Liver (tissue), 8 donors: ENCODE measurements at regions not wholly inside any gene's neighbourhood (a gene's known extent, or its start where the extent isn't known, plus 50 kb on each side); places are given as distances from the start of the nearest gene placed in this dataset.

Experiments
- DNase-seq: peaks from one replicate; pipeline ENCODE4 v3.0.0-alpha.2; 2017; ENCODE audit warnings: low spot score
- H3K27ac ChIP-seq, 2 donors: one replicate each; pipeline ENCODE4 v1.7.0; 2013; ENCODE audit warnings: inconsistent platforms in 2 of 2, low read length in 2 of 2, control low read depth in 1 of 2, low read depth in 1 of 2, mild to moderate bottlenecking in 1 of 2
- H3K27me3 ChIP-seq, 4 donors: one replicate each; pipeline versions ENCODE4 v1.6.1 to v1.7.0; 2013; ENCODE audit warnings: low read length in 3 of 4, inconsistent platforms in 1 of 4, mild to moderate bottlenecking in 1 of 4, moderate library complexity in 1 of 4; ENCODE audit not compliant: control insufficient read depth in 4 of 4, insufficient read depth in 4 of 4
- H3K36me3 ChIP-seq, 4 donors: one replicate each; pipeline versions ENCODE4 v1.6.1 to v1.7.0; 2013; ENCODE audit warnings: low read length in 3 of 4, mild to moderate bottlenecking in 3 of 4, low read depth in 1 of 4, moderate library complexity in 1 of 4; ENCODE audit not compliant: control insufficient read depth in 4 of 4, insufficient read depth in 3 of 4
- H3K4me1 ChIP-seq, 4 donors: one replicate each; pipeline versions ENCODE4 v1.6.1 to v1.7.0; 2013; ENCODE audit warnings: low read length in 3 of 4, mild to moderate bottlenecking in 3 of 4, moderate library complexity in 1 of 4; ENCODE audit not compliant: control insufficient read depth in 4 of 4, insufficient read depth in 4 of 4
- H3K4me3 ChIP-seq, 3 donors: one replicate each; pipeline versions ENCODE4 v1.6.1 to v1.7.0; 2013; ENCODE audit warnings: low read length in 3 of 3, control low read depth in 1 of 3, low read depth in 1 of 3, mild to moderate bottlenecking in 1 of 3
- H3K9ac ChIP-seq, 2 donors: one replicate each; pipeline ENCODE4 v1.7.0; 2013; ENCODE audit warnings: low read length in 2 of 2, mild to moderate bottlenecking in 2 of 2, moderate library complexity in 2 of 2, control low read depth in 1 of 2, low read depth in 1 of 2
- H3K9me3 ChIP-seq, 4 donors: one replicate each; pipeline versions ENCODE4 v1.6.1 to v1.7.0; 2013; ENCODE audit warnings: low read length in 3 of 4; ENCODE audit not compliant: control insufficient read depth in 4 of 4
- ATF3 ChIP-seq: IDR thresholded peaks from 2 replicates; pipeline ENCODE4 v1.6.1; 2016; ENCODE audit warnings: antibody characterized with exemption
- CTCF ChIP-seq: fragments of 150-350 bp; IDR thresholded peaks from 2 replicates; pipeline ENCODE4 v1.5.1; 2017; ENCODE audit warnings: improper control_type of control experiment, low read depth, low read length; ENCODE audit not compliant: missing input control
- EGR1 ChIP-seq, 2 donors: IDR thresholded peaks; 2 replicates each; pipeline ENCODE4 v1.6.1; 2016 to 2018; ENCODE audit warnings: antibody characterized with exemption in 2 of 2, low read depth in 2 of 2
- FOXA2 ChIP-seq: IDR thresholded peaks from 2 replicates; pipeline ENCODE4 v1.6.1; 2016; ENCODE audit warnings: antibody characterized with exemption
- HNF4A ChIP-seq, 2 donors: conservative IDR thresholded peaks; 2 replicates each; pipeline ENCODE4 v1.6.1; 2016; ENCODE audit warnings: antibody characterized with exemption in 2 of 2, mild to moderate bottlenecking in 2 of 2
- HNF4G ChIP-seq: IDR thresholded peaks from 2 replicates; pipeline ENCODE4 v1.6.1; 2016; ENCODE audit warnings: antibody characterized with exemption
- JUND ChIP-seq, 2 donors: IDR thresholded peaks; 2 replicates each; pipeline ENCODE4 v1.6.1; 2016; ENCODE audit warnings: antibody characterized with exemption in 2 of 2
- MAX ChIP-seq: IDR thresholded peaks from 2 replicates; pipeline ENCODE4 v1.6.1; 2016; ENCODE audit warnings: antibody characterized with exemption
- NR2F2 ChIP-seq: IDR thresholded peaks from 2 replicates; pipeline ENCODE4 v1.6.1; 2016; ENCODE audit warnings: antibody characterized with exemption
- RAD21 ChIP-seq, 2 donors: IDR thresholded peaks; 2 replicates each; pipeline ENCODE4 v1.6.1; 2016; ENCODE audit warnings: antibody characterized with exemption in 2 of 2, mild to moderate bottlenecking in 2 of 2
- REST ChIP-seq: IDR thresholded peaks from 2 replicates; pipeline ENCODE4 v1.6.1; 2016; ENCODE audit warnings: antibody characterized with exemption, mild to moderate bottlenecking
- RXRA ChIP-seq, 2 donors: IDR thresholded peaks; 2 replicates each; pipeline ENCODE4 v1.6.1; 2017 to 2018; ENCODE audit warnings: antibody characterized with exemption in 2 of 2, mild to moderate bottlenecking in 1 of 2
- SP1 ChIP-seq: IDR thresholded peaks from 2 replicates; pipeline ENCODE4 v1.6.1; 2018; ENCODE audit warnings: antibody characterized with exemption, mild to moderate bottlenecking
- TAF1 ChIP-seq: conservative IDR thresholded peaks from 2 replicates; pipeline ENCODE4 v1.6.1; 2016; ENCODE audit warnings: antibody characterized with exemption, mild to moderate bottlenecking
- YY1 ChIP-seq: IDR thresholded peaks from 2 replicates; pipeline ENCODE4 v1.6.1; 2016; ENCODE audit warnings: antibody characterized with exemption, mild to moderate bottlenecking
- WGBS: extraction: QIAGEN DNeasy Blood & Tissue Kit; methylation state at CpG from one replicate; pipeline ENCODE4 v1.1.7; 2013; 5-methylcytosine and 5-hydroxymethylcytosine counted together
- donor health status: healthy.
- donor health status: healthy.
- donor health status: healthy.
- donor health status: healthy.
- donor health status: healthy.

- TF ChIP-seq CTCF (no peak), HNF4G (no peak), NR2F2 (no peak), ATF3 (no peak), RAD21 (IDR thresholded peaks at IDR 0.05) (no peak), MAX (no peak)
These were observed 405.5 kb downstream of the CDH26 start (continued) for GRCh38 chr20:60363698-60364097.

- H3K27me3 ChIP-seq, result no peaks in the 10 kb centered on the region
- H3K9ac ChIP-seq, result no peak overlapping the region
- no peak for DNase-seq
- H3K4me1 ChIP-seq, result no peaks in the 10 kb centered on the region
- H3K9me3 ChIP-seq, result no peaks in the 10 kb centered on the region
- no peak overlapping the region for H3K4me3 ChIP-seq
- no peak overlapping the region for H3K27ac ChIP-seq
- WGBS, result 58% methylated on average over 8 of the region's 8 CpGs
- H3K36me3 ChIP-seq, result no peaks in the 10 kb centered on the region
- TF ChIP-seq RXRA (IDR thresholded peaks at IDR 0.05) (no peak), REST (no peak), RAD21 (IDR thresholded peaks at IDR 0.05) (peak; percentile 22 to 30), JUND (IDR thresholded peaks at IDR 0.05) (no peak), FOXA2 (no peak), CTCF (no peak), TAF1 (no peak)
These were observed 406.9 kb downstream of the CDH26 start for GRCh38 chr20:60365064-60365666.

GRCh38 chr20:60365882-60366281 is 407.7 kb downstream of the CDH26 start:
- no peak for DNase-seq
- TF ChIP-seq EGR1 (IDR thresholded peaks at IDR 0.05; ENCODE audit: low read depth in 2 of 2) (no peak), SP1 (no peak), FOXA2 (no peak), YY1 (no peak), HNF4A (conservative IDR thresholded peaks at IDR 0.05) (no peak), RXRA (IDR thresholded peaks at IDR 0.05) (no peak), RAD21 (IDR thresholded peaks at IDR 0.05) (no peak), CTCF (no peak)
- Histone ChIP-seq H3K4me3 (no peak overlapping the region), H3K9me3 (no peaks in the 10 kb centered on the region), H3K4me1 (no peaks in the 10 kb centered on the region), H3K9ac (no peak overlapping the region), H3K36me3 (no peaks in the 10 kb centered on the region), H3K27ac (no peak overlapping the region), H3K27me3 (no peaks in the 10 kb centered on the region)
- WGBS, result 73% methylated on average over 7 of the region's 7 CpGs
